Right lung (tissue), 2 donors: ENCODE measurements at regions not wholly inside any gene's neighbourhood (a gene's known extent, or its start where the extent isn't known, plus 50 kb on each side); places are given as distances from the start of the nearest gene placed in this dataset.

Experiments used
- DNase-seq, 2 donors: peaks; one replicate each; pipeline ENCODE4 v3.0.0-alpha.2; 2013

GRCh38 chr18:22330508-22330907 is 87.2 kb downstream of the CTAGE1 start:
- no peak for DNase-seq

GRCh38 chr18:22325396-22325795 is 92.3 kb downstream of the CTAGE1 start:
- DNase-seq: no peak

DNA sequence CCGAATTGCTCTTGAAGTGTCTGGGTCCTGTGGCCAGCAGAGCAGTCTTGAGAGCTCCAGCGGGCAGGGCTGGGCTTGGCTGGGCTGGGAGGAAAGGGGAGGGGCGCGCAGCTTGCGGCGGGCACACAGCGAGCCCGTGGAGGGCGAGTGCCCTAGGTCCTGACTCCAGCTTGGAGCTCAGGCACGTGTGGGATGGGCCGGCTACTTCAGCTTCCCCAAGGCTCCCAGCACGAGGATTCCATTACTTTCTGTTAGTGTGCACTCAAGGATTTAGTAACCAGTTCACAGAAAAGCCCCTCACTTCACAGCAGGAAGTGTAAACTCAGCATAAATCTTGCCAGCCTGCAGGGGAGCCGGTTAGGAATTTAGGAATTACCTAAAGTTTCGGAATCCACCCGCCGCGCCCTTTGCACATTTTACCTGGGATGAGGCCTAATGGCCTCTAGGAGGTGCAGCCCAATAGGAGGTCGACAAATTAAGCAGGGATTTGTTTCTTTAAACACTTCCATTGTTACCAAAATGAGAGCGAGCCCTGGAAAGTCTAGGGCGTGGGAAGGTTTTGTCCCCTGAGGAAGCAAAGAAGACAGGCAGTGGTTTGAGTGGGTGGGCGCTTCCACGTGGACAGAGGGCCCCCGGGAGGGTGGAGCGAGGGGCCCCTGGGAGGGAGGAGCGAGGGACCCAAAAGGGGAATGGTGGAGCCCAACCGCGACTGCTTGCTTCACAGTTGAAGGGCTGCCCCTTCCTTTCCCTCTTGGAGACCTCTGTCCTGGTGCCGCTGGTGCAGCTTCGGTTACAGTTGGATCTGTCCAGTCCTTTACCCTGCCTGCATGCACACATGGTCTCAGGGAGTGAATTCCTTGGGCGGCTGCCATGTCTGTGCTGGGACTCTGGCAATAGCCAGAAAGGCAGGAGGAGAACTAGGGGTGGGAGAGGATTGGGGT is 93.3 kb downstream of the CTAGE1 start:
- DNase-seq: peak in 1 of 2 donors; percentile 32

- peak; percentile 92 to 94 for DNase-seq
Observed at GRCh38 chr18:22322243-22322691, 95.4 kb downstream of the CTAGE1 start.

GRCh38 chr18:22320771-22321170 is 96.9 kb downstream of the CTAGE1 start:
- no peak for DNase-seq

DNA sequence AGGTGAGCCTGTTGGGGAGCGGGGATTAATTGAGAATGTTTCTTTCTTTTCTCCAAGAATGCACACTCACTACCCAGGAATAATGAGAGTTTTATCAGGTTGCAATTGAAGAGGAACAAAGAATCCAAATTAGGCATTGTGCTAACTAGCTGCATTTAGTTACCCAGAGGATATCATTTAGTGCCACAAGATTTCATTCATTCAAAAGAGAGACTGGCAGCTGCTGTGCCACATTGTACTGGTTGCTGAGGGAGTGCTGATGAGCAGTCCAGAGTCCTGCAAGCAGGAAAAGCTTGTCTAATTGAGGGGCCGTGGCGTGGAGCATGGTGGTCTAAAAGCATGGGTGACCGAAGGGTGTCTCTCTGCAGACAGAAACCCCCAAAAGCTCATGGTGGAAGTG is 97.6 kb downstream of the CTAGE1 start:
- no peak for DNase-seq

- DNase-seq: peak; percentile 73 to 74
Observed at GRCh38 chr18:22318745-22319407, 98.8 kb downstream of the CTAGE1 start.

DNA sequence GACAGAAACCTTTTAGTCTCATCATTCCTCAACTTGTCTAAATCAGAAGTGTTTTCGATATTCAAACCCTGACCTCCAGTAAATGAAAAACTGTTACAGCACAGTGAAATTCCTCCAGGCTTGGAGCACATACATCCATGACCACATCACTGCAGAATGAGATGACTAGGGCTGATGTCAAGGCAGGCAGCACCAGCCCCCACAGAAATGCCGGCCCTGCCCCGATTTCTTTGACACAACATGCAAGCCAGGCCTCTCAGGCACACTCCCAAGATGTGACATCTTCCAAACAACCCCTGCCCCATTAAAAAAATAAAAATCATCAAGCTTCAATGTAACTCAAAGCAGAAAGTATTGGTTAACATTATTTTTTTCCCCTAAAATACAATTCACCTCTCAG is 103.3 kb downstream of the CTAGE1 start:
- no peak for DNase-seq

DNA sequence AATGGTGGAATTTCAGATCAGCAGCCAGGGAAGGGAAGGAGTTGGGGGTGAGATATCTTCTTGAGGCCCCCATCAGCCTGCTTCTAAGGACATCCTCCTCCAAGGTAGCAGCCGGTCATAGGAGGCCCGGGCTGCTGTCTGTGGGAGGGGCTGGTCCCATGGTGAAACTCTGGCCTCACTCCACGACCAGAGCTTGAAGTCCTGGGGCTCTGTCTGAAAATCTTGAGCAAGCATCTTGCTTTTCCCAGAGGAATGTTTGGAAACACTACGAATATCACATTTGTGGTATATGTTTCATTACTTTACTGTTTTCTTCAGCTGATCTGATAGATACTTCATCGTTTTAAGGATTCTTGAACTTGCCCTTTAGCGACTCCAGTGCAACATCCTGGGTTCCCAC is 103.7 kb downstream of the CTAGE1 start:
- DNase-seq: no peak

- DNase-seq: peak in 1 of 2 donors; percentile 34
Observed at GRCh38 chr18:22311301-22311700, 106.4 kb downstream of the CTAGE1 start.

DNA sequence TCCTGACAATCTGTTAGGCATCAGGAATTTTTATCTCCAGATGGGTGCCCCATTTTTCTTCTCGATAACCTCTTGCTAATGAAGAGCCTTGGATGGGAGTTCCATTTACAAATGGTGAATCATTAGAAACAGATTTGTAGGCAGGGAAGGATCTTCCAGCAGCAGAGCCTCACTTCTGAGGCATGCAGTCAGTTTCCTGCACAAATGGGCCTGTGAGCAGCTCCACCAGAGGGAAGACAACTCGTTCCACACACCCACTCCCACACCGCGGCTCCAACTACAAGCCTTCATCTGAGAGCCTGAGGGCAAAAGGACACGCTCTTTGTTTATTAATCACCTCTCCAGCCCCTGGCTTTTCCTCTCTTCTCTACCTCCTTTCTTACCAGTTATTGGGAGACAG is 108.5 kb downstream of the CTAGE1 start:
- DNase-seq: no peak

GRCh38 chr18:22307528-22307927 is 110.2 kb downstream of the CTAGE1 start:
- no peak for DNase-seq

DNA sequence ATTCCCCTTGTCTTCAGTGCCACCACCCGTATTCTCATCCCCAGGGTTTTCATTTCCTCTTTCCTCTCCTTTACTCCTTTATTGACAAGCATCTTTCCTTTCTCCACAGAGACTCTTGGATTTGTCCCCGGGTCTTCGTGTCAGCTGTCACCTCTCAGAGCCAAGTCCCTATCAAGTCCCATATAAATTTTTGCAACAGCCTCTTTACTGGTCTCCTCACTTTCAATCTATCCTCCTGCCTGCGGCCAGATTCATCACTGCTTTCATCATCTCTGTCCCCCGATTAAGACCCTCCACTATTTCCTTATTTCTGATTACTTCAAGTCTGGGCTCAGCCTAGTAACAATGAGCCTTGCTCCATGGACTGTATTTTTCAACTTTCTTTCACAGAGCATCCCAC is 113.8 kb downstream of the CTAGE1 start:
- DNase-seq: no peak

DNA sequence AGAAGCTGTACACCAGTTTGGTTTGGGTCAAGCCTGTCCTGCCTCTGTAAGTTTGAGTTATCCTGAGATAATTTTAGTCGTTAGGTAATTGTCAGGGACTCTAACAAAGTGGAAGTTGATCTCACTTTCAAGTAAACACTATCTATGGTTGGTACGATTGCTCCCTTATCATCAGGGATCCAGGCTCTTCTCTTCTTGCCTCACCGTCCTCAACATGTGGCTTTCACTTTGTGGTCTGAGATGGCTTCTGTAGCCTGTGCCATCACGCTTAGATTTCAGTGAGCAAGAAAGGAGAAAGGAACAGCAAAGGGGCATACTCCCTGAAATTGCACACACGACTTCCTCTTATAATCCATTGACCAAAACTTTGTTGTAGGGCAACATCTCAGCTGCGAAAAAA is 115.6 kb downstream of the CTAGE1 start:
- DNase-seq: no peak

DNA sequence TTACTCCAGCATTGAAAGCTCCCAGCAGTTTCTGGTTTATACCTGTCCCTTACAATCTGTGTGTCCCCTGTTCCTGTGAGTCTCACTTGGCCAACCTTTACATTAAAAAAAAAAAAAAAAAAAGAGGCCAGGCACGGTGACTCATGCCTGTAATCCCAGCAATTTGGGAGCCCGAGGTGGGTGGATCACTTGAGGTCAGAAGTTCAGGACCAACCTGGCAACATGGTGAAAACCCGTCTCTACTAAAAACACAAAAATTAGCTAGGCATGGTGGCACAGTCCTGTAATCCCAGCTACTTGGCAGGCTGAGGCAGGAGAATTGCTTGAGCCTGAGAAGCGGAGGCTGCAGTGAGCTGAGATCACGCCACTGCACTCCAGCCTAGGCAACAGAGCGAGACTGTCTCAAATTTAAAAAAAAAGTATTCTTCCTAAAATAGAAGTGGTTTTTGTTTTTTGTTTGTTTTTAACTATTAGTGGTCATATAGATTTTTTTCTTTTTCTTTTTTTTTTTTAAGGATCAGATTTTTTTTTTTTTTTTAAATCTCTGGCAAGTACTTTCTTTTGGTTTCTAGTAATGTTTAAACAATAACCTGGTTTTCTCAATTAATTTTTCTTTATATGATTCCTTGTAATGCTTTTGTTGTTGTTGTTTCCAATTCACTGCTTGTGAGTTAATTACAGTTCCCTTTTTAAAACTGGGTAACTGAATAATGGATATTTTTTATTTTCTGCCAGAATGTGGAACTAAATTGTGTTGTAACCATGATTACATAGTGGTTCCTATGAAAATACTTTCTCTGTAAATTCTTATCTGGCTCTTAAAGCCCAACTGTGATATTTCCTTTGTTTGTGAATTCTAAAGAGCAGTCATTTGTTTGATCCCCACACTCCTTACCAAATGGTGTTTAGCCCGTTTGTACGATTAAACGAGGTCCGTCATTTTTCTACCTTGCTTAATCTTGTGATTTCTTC is 116.8 kb downstream of the CTAGE1 start:
- peak in 1 of 2 donors; percentile 36 for DNase-seq

DNA sequence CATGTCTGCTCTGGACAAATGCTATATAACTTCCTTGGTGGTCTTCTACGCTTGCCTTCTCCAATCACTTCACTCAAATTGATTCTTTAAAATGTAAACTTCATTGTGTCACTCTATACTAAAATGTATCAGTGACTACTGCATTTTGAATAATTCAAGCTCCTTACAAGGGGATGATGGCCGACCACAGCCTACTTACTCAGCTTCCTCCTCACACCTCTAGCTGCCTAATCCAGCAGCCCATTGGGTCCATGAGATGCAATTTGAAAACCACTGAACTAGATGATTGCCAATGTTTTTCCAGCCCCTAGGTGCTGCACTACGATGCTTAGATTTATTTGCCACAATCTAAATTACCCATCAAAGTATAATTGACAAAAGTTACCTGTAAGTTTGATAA is 120.7 kb downstream of the CTAGE1 start:
- no peak for DNase-seq

- no peak for DNase-seq
Observed at GRCh38 chr18:22296304-22296703, 121.4 kb downstream of the CTAGE1 start.

DNA sequence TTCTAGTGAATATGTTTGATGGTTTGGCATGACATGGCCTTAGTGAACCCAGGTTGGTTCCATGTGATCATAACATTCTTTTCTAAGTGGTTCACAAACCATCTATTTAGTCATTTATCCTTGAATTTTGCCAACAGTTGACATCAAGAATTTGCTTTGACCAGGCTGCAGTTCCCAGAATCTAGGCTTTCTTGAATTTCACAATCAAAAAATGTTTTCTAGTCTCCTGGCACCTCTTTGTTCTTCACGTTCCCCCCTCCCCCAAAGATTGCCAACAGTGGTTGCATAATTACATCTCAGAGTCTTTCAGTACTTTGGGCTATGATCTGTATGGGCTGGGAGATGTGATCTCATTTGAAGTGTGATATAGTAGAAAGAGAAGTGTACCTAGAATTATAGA is 124.0 kb downstream of the GATA6 start:
- no peak for DNase-seq

GRCh38 chr18:22290004-22290403 is 120.6 kb downstream of the GATA6 start:
- DNase-seq: no peak

GRCh38 chr18:22286585-22286984 is 117.2 kb downstream of the GATA6 start:
- no peak for DNase-seq

DNA sequence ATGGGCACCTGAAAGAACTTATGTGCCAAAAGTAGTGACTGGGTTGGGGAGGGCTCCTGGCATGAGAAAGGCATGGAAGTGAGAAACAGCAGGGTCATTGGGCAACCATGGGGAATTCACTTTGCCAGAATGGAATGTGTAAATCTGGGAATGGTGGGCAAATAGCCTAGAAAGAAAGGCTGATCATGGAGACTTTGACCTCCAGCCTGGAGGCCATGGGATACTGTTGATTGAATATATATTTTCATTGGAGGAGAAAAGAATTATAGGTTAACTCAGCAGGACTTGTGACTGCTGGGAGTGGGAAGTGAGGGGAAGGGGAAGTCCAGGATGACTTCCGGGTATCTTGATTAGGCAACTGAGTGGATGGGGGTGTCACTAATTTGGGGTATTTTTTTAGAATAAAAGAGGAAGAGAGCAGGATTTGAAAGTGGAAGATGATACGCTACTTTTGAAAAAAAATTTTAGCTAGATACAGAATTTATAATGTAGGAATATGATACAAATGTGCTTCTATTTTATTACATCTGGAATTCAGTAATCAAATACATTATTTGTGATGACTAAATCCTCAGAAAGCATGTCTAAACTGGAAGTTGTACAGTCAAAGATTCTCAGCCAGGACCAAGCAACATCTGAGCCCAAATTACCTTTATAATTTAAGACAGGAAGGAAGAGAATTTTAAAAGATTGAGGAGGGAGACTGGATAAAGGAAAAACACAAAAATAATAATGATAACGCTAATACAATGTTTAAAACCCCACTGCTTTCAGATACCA is 116.2 kb downstream of the GATA6 start:
- DNase-seq: no peak
